HK-2 (cell line): ENCODE measurements at regions not wholly inside any gene's neighbourhood (a gene's known extent, or its start where the extent isn't known, plus 50 kb on each side); places are given as distances from the start of the nearest gene placed in this dataset.
"Not testable (repeated sequence)": the region's sequence is repeated elsewhere in the genome, so short reads cannot be mapped to it uniquely, and the experiment has no call there.

Experiments
- DNase-seq: peaks from one replicate; pipeline ENCODE4 v3.0.0-alpha.2; 2018; ENCODE audit not compliant: unreplicated experiment

DNA sequence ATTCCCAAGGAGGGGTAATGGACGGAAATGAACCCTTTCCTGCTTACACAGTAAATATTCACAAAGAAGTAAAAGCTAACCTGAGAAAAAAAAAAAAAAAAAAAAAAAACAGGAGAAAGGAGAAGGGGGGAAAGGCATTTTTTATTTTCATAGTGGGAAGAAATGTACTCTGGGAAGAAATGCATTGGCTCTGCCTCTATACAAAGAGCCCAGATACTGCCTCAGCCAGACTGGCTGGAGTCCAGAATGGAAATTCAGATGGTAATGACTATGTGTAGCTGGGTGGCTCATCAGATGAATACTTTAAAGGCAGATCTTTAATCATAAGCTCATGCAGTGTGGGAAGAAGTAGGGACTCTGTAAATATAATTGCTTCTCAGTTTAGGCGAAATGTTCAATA lies 124.9 kb upstream of the ZNF608 start:
- DNase-seq, result no peak

- DNase-seq, result no peak
Observed at GRCh38 chr5:124872086-124872485, 125.6 kb upstream of the ZNF608 start.

DNA sequence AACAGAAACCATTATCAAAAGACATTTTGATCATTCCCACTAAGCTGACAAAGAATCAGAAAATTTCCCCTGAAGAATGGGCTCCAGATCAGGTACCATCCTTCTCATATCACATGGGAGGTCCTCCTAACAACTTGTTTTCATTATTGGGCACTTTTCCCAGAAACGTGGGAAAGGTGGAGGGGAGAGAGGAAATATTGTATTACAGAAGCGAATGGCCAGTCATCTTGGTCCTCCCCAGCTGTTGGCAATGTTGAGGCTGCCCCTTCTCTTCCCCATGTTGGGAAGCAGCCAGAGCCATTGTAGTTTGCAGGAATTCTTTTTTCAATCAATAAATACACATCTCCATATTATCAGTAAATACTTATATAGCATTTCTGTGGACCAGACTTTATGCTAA lies 126.2 kb upstream of the ZNF608 start:
- no peak for DNase-seq

DNA sequence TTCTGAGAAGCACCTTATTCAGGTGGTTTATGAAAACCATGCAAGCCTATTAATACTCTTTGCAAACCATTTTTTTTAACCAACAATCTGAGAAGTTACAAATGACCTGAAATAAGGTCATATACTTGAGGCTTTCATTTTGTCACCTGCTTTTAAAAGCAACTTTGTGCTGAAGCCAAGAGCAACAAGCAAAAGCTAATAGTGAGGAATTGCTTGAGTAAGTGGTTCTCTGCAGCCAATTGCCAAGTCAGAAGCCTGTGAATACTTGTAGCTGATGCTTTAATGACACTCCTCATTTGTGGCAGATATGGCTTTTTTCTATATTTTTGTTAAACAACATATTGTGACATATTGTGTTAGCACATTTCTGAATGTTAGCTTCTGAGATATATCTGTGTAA lies 126.7 kb upstream of the ZNF608 start:
- no peak for DNase-seq

DNA sequence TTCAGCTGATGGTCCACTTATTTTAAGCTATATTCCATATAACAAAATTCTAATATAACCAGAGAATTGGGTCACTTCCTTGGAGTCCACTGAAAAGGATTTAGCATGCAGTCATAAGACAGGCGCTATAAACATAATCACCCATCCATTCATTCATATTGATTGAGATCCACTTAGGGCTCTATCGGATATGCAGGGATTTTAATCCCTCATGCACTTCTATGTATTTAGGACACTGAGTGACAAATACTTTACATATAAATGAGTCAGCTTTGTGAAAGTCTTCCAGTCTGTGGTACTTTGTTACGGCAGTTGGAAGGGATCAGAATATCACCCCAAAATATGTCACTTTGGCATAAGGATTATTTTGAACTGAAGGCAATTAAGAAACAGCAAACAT lies 127.3 kb upstream of the ZNF608 start:
- no peak for DNase-seq

- DNase-seq, result no peak
Observed at GRCh38 chr5:124876566-124876965, 130.1 kb upstream of the ZNF608 start.

DNA sequence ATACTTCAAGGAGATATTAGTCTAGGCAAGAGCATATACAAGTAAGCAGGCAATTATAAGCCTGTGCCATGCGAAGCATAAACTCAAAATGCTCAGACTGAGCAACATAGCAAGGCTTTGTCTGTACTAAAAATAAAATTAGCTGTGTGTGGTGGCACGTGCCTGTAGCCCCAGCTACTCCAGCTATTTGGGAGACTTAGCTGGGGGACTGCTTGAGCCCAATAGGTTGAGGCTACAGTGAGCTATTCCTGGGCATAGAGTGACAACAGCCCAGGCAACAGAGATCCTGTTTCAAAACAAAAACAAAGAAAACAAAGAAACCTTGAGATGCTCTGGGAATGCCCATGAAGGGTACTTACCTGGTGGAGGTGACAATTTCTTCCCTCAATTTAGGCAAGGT lies 130.5 kb upstream of the ZNF608 start:
- no peak for DNase-seq

GRCh38 chr5:124877501-124878146 lies 131.2 kb upstream of the ZNF608 start:
- no peak for DNase-seq

DNA sequence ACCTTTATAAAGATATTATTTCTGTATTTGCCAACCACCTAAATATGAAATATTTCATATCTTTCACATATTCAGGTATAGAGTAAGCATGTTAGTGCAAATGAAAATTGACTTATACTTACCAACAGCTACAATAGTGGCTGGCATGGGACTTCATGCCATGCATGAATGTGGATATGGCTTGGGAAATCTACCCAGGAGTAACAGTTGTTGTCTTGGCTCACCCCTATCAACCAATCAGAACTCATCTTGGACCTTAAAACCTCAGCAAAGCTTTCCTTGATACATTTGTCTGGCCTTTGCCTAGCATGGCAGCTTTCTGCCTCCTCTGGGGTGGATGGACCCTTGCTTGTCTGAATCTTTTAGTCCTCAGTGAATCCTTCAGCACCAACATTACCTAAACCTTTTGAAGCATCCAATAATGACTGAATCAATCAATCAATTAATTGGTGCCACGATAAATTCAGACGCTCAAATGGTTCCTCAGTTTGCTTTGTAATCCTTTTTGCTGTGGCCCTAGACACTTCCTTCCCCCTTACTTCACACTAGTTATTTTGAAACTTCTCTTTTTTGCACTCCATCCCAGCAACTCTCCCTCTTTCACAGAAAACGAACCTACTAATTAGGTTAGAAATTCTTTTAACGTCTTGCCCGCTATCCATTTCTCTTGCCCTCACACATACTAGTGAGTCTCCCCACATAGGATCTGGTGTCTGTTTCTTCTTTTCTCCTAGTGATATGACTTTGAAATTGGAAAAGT lies 132.3 kb upstream of the ZNF608 start:
- DNase-seq, result no peak

DNA sequence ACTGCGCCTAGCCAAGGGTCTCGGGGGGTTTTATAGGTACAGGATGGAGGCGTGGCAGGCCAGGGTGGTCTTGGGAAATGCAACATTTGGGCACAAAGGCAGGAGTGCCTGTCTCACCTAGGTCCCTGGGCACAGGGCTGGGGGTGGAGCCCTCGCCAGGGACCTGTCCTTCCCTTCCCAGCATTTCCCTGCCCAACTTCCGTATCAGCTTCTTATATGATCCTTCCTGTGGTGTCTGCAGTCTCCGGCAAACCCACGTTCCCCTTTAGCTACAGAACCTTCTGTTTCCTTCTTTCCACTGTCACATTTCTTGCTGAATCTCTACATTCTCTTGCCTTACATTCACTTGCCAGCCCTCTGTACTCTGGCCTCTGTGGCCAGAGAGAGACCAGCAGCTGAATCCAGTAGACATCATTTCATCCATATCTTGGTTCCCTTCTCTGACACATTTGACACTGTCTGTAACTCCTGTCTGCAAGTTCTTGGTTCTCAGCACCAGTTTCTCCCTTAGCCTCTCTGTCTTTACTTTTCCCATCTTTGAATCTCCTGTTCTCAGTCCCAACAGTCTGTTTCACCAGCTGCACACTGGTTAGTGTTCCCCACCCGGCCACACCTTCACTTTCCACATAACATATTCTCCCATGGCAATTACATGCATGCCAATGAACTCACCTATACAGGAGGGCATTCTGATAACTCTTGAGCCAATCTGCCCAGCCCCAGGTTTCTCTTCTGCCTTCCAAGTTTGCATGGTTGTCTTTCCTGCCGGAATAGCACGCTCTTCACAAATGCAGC lies 134.7 kb upstream of the ZNF608 start:
- DNase-seq, result no peak

DNA sequence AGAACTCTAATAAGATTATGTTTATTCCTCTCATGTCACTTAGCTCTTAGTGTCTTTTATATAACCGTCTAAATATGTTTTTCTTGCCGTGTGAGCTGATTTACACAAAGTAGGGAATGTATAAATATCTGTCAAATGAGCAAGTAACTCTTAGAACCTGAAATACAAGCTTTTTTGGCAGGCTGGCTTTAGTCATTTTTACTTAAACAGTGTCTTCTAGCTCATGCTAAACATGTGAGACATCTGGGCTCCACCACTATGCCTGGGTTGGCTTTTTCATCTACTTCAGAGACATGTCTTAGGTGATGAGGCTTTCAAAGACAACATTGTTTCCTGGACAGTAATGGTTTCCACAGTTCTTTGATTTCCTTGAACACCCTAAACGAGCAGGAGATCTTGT lies 137.2 kb upstream of the ZNF608 start:
- no peak for DNase-seq

DNA sequence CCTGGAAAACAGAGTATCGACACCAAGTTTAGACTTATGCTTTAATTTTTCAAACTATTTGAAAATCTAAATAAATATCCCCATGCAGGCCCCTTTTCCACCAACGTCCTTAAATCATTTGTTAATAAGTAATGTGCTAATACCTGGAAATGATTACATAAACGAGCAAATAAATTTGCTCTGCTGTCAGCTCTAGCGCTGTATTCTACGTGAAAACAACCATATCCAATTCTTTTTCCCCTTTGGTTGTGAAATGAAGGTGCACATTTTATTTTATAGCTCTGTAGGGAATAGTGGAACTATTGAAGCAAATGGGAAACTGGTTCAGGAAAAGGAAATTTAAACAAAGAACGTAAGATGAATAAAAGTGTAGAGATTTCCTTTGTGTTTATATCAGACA lies 137.7 kb upstream of the ZNF608 start:
- DNase-seq, result no peak

- no peak for DNase-seq
Observed at GRCh38 chr5:124885490-124885889, 139.1 kb upstream of the ZNF608 start.

- DNase-seq, result no peak
Observed at GRCh38 chr5:124887223-124887622, 140.8 kb upstream of the ZNF608 start.

DNA sequence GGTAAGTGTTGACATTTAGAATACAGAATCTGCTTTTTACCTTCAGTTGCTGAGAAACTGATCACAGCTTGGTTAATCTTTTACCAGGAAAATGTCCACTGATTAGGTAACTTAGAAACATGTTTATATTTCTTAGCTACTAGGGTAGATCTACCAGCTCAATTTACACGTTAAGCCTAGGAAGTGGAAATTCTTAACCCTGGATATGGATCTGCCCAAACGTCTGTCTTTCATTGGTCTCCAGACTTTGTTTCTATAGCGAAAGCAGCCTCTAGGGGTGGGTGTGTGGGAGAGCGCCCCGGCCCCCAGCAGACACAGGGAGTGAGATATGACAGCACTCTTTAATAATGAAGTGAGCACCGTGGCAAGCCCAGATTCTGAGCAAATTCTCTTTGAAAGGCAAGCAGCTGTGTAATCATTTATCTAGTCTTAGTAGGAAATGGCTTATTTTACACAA lies 141.6 kb upstream of the ZNF608 start:
- peak; percentile 29 for DNase-seq

- DNase-seq, result no peak
Observed at GRCh38 chr5:124888622-124889485, 142.4 kb upstream of the ZNF608 start.

GRCh38 chr5:124889486-124889825 lies 143.0 kb upstream of the ZNF608 start:
- DNase-seq, result no peak

GRCh38 chr5:124889850-124890249 lies 143.4 kb upstream of the ZNF608 start:
- no peak for DNase-seq

DNA sequence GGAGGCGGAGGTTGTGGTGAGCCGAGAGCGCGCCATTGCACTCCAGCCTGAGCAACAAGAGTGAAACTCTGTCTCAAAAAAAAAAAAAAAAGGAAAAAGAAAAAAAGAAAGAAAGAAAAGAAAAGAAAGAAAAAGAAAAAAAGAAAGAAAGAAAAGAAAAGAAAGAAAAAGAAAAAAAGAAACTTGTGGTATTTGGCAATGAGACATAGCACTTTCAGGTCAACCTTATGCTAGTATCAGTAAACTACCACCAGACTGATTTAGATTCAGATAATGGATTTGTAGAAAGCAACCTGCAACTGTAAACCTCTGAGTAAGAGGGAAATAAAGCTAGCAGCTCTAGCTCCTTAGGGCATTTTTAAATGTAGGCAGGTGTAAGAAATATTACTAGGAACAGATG lies 144.0 kb upstream of the ZNF608 start:
- not testable (repeated sequence) for DNase-seq

DNA sequence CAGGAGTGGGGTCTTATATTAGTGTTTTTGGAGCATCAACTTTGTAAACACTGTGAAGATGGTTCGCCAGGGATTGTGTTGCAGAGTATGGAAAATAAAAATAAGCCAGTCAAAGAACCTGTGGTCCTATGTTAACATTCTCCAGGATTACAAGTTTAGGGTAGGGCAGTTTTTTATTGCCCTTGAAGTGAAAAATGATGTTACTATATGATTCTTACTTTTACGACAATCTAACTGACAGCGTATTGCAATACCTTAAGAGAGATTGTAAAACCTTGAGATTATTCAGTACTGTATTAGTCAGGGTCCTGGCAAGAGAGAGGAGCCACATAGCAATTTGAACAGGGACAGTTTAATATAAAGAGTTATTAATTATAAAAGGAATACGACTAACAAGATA lies 144.7 kb upstream of the ZNF608 start:
- DNase-seq, result no peak

GRCh38 chr5:124892185-124892848 lies 145.9 kb upstream of the ZNF608 start:
- DNase-seq, result no peak
